ACHN (cell line): ENCODE measurements at regions not wholly inside any gene's neighbourhood (a gene's known extent, or its start where the extent isn't known, plus 50 kb on each side); places are given as distances from the start of the nearest gene placed in this dataset.

ENCODE experiments used
- DNase-seq: peaks from one replicate; pipeline ENCODE4 v3.0.0-alpha.2; 2015
- in situ Hi-C: cut with HindIII; loops from 2 replicates; pipeline ENCODE4 v1.10.0; 2017; ENCODE audit warnings: low sequenced_read_pairs, low pct_ligation_motif_present, low pct_unique_long_range_greater_than_20kb

GRCh38 chr13:33735276-33735675 is 82.7 kb upstream of the RFC3 start:
- DNase-seq: no peak
- in situ Hi-C loops: no loop called here

- in situ Hi-C loops: no loop called here
- no peak for DNase-seq
Observed at GRCh38 chr13:33739254-33739653, 78.7 kb upstream of the RFC3 start.

- no peak for DNase-seq
- in situ Hi-C loops: no loop called here
Observed at GRCh38 chr13:33740134-33740538, 77.8 kb upstream of the RFC3 start.

- in situ Hi-C loops: no loop called here
- no peak for DNase-seq
Observed at GRCh38 chr13:33742321-33742720, 75.6 kb upstream of the RFC3 start.

GRCh38 chr13:33743438-33744368 is 74.2 kb upstream of the RFC3 start:
- in situ Hi-C loops: no loop called here
- no peak for DNase-seq

- no peak for DNase-seq
- in situ Hi-C loops: no loop called here
Observed at GRCh38 chr13:33744589-33745369, 73.2 kb upstream of the RFC3 start.

- in situ Hi-C loops: no loop called here
Observed at GRCh38 chr13:33745370-33746324, 72.3 kb upstream of the RFC3 start.

GRCh38 chr13:33746867-33747266 is 71.1 kb upstream of the RFC3 start:
- DNase-seq: no peak
- in situ Hi-C loops: no loop called here

More at GRCh38 chr13:33745370-33746324, 72.3 kb upstream of the RFC3 start:
- no peak for DNase-seq

GRCh38 chr13:33751151-33751550 is 66.8 kb upstream of the RFC3 start:
- no peak for DNase-seq
- in situ Hi-C loops: no loop called here

- DNase-seq: no peak
- in situ Hi-C loops: no loop called here
Observed at GRCh38 chr13:33752094-33752493, 65.9 kb upstream of the RFC3 start.

GRCh38 chr13:33752597-33752996 is 65.4 kb upstream of the RFC3 start:
- DNase-seq: no peak
- in situ Hi-C loops: no loop called here

GRCh38 chr13:33756929-33757328 is 61.0 kb upstream of the RFC3 start:
- in situ Hi-C loops: no loop called here
- DNase-seq: no peak

GRCh38 chr13:33757713-33758112 is 60.2 kb upstream of the RFC3 start:
- DNase-seq: no peak
- in situ Hi-C loops: no loop called here

- in situ Hi-C loops: no loop called here
- DNase-seq: no peak
Observed at GRCh38 chr13:33758113-33758512, 59.8 kb upstream of the RFC3 start.

GRCh38 chr13:33761740-33762139 is 56.2 kb upstream of the RFC3 start:
- in situ Hi-C loops: no loop called here
- peak; percentile 16 for DNase-seq

GRCh38 chr13:33763021-33763420 is 54.9 kb upstream of the RFC3 start:
- in situ Hi-C loops: no loop called here

GRCh38 chr13:33764716-33765115 is 53.2 kb upstream of the RFC3 start:
- in situ Hi-C loops: no loop called here
- no peak for DNase-seq

More at GRCh38 chr13:33763021-33763420, 54.9 kb upstream of the RFC3 start:
- no peak for DNase-seq

GRCh38 chr13:33766329-33767123 is 51.4 kb upstream of the RFC3 start:
- no peak for DNase-seq
- in situ Hi-C loops: no loop called here
